ENCODE measurements at regions not wholly inside any gene's neighbourhood (a gene's known extent, or its start where the extent isn't known, plus 50 kb on each side); places are given as distances from the start of the nearest gene placed in this dataset.

DNA sequence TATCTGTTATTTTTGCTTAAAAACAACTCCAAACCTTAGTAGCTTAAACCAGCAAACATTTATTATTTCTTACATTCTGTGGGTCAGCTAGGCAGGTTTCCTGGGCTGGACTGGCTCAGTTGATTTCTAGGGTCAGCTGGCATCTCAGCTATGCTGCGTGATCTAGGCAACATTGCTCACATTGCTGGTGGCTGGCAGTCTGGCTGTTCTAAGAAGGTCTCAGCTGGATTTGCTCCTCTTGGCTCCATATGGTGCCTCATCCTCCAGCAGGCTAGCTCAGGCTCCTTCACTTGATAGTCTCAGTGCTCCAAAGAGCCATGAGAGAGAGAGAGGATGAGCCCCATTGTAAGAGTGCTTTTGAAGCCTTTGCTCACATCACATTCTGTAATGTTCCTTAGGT is 470.6 kb upstream of the CDH5 start:
- TF ChIP-seq EZH2 (IDR thresholded peaks at IDR 0.05; ENCODE audit: borderline replicate concordance) = no peak
- TF ChIP-seq, protein P1, sequence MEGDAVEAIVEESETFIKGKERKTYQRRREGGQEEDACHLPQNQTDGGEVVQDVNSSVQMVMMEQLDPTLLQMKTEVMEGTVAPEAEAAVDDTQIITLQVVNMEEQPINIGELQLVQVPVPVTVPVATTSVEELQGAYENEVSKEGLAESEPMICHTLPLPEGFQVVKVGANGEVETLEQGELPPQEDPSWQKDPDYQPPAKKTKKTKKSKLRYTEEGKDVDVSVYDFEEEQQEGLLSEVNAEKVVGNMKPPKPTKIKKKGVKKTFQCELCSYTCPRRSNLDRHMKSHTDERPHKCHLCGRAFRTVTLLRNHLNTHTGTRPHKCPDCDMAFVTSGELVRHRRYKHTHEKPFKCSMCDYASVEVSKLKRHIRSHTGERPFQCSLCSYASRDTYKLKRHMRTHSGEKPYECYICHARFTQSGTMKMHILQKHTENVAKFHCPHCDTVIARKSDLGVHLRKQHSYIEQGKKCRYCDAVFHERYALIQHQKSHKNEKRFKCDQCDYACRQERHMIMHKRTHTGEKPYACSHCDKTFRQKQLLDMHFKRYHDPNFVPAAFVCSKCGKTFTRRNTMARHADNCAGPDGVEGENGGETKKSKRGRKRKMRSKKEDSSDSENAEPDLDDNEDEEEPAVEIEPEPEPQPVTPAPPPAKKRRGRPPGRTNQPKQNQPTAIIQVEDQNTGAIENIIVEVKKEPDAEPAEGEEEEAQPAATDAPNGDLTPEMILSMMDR (IDR thresholded peaks at IDR 0.05; ENCODE audit: poor library complexity) = no peak
